PC-9 (cell line): ENCODE measurements at regions not wholly inside any gene's neighbourhood (a gene's known extent, or its start where the extent isn't known, plus 50 kb on each side); places are given as distances from the start of the nearest gene placed in this dataset.

ENCODE experiments used
- BruUV-seq: library from RNA; stranded (reverse); fragments of 400-500 nt; replicated peaks from 2 replicates; lab custom pipeline; 2021; lab: Mats Ljungman, UMichigan
- CTCF ChIA-PET: fragments of 300-600 bp; sonication (Branson Sonifier 250); formaldehyde crosslinking; loops from one replicate; lab custom pipeline; 2022; ENCODE audit warnings: antibody characterized with exemption; lab: Charles Lee
- POLR2A ChIA-PET: fragments of 300-600 bp; sonication (Branson Sonifier 250); formaldehyde crosslinking; loops from one replicate; lab custom pipeline; 2022; ENCODE audit warnings: antibody characterized with exemption; ENCODE audit not compliant: unreplicated experiment; lab: Charles Lee
- DNase-seq, 2 experiments: peaks; one replicate each; pipeline versions ENCODE4 v3.0.0 to v3.0.0-alpha.2; 2015 to 2022; ENCODE audit warnings: mixed read lengths in 1 of 2
- H2AFZ ChIP-seq: fragments of 200-600 bp; sonication (generic); 2 replicates; pipeline ENCODE4 v1.8.1; 2017; ENCODE audit warnings: antibody characterized with exemption
- H3F3A ChIP-seq: fragments of 200-600 bp; sonication (generic); 2 replicates; pipeline ENCODE4 v1.8.1; 2017; ENCODE audit warnings: antibody characterized with exemption, mild to moderate bottlenecking, low read depth; ENCODE audit not compliant: insufficient read depth
- H3K27ac ChIP-seq: fragments of 200-600 bp; sonication (generic); 2 replicates; pipeline ENCODE4 v1.6.1; 2016; ENCODE audit warnings: mixed run types
- H3K27me3 ChIP-seq: fragments of 200-600 bp; sonication (generic); 2 replicates; pipeline ENCODE4 v1.6.1; 2016; ENCODE audit warnings: low read depth, mixed run types; ENCODE audit not compliant: insufficient read depth
- H3K36me3 ChIP-seq: fragments of 200-600 bp; sonication (generic); 2 replicates; pipeline ENCODE4 v1.6.1; 2016; ENCODE audit warnings: low read depth, mixed run types
- H3K4me1 ChIP-seq: fragments of 200-600 bp; sonication (generic); replicated peaks from 2 replicates; pipeline ENCODE4 v1.6.1; 2016; ENCODE audit warnings: mixed run types; ENCODE audit not compliant: insufficient read depth
- H3K4me2 ChIP-seq: fragments of 200-600 bp; sonication (generic); 2 replicates; pipeline ENCODE4 v1.6.1; 2017; ENCODE audit warnings: mixed run types
- H3K4me3 ChIP-seq: fragments of 200-600 bp; sonication (generic); 2 replicates; pipeline ENCODE4 v1.6.1; 2016; ENCODE audit warnings: mixed run types
- H3K79me2 ChIP-seq: fragments of 200-600 bp; sonication (generic); 2 replicates; pipeline ENCODE4 v1.6.1; 2017; ENCODE audit warnings: low read depth, mixed run types
- H3K9me2 ChIP-seq: fragments of 200-600 bp; sonication (generic); 2 replicates; pipeline ENCODE4 v1.8.1; 2017; ENCODE audit warnings: mild to moderate bottlenecking; ENCODE audit not compliant: insufficient read depth
- H3K9me3 ChIP-seq: fragments of 200-600 bp; sonication (generic); 2 replicates; pipeline ENCODE4 v1.8.1; 2016; ENCODE audit warnings: low read depth; ENCODE audit not compliant: insufficient read depth
- H4K20me1 ChIP-seq: fragments of 200-600 bp; sonication (generic); 2 replicates; pipeline ENCODE4 v1.8.1; 2017; ENCODE audit not compliant: insufficient read depth
- EZH2 ChIP-seq: fragments of 200-600 bp; sonication (generic); IDR thresholded peaks from 2 replicates; pipeline ENCODE4 v1.8.0; 2017; ENCODE audit warnings: antibody characterized with exemption, low read depth
- intact Hi-C: fragments of 100-400 bp; cut with micrococcal nuclease; formaldehyde crosslinking; loops from one replicate; pipeline ENCODE4 v1.10.0; 2022; ENCODE audit not compliant: unreplicated experiment
- TF ChIP-seq, protein P1 (sequence below): fragments of 200-600 bp; sonication (generic); conservative IDR thresholded peaks from 2 replicates; pipeline ENCODE4 v1.6.1; 2017; ENCODE audit warnings: mixed run types, antibody characterized with exemption, mild to moderate bottlenecking, moderate library complexity

DNA sequence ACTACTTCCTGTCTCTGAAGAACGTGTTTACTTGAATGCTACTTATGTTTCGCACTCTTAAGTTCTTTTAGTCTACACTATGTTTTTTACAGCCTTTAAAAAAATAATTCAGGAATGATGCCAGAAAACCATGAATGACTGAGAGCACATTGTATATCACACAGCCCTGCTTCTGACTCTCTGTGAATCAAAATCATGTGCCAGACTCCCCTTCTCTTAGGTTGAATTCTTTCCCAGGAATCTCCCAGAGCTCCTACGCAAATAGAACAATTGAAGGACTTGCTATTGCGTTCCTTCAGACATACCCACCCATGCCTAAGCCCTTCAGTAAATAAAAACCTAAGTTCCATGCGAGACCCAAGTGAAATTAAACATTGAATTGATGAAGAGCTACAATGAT, 782.0 kb upstream of the ALCAM start:
- H3F3A ChIP-seq = no peaks in the 10 kb centered on the region
- H3K9me3 ChIP-seq = peaks cover 16% of the 10 kb centered on the region
- no peaks in the 10 kb centered on the region for H3K4me1 ChIP-seq
- TF ChIP-seq EZH2 = no peak
- TF ChIP-seq, protein P1, sequence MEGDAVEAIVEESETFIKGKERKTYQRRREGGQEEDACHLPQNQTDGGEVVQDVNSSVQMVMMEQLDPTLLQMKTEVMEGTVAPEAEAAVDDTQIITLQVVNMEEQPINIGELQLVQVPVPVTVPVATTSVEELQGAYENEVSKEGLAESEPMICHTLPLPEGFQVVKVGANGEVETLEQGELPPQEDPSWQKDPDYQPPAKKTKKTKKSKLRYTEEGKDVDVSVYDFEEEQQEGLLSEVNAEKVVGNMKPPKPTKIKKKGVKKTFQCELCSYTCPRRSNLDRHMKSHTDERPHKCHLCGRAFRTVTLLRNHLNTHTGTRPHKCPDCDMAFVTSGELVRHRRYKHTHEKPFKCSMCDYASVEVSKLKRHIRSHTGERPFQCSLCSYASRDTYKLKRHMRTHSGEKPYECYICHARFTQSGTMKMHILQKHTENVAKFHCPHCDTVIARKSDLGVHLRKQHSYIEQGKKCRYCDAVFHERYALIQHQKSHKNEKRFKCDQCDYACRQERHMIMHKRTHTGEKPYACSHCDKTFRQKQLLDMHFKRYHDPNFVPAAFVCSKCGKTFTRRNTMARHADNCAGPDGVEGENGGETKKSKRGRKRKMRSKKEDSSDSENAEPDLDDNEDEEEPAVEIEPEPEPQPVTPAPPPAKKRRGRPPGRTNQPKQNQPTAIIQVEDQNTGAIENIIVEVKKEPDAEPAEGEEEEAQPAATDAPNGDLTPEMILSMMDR = no peak
- intact Hi-C loops = no loop called here
- ChIA-PET POLR2A (no interaction called here), CTCF (no interaction called here)
- H3K27ac ChIP-seq = no peak overlapping the region
- no TSS peak for BruUV-seq
- H3K4me2 ChIP-seq = no peak overlapping the region
- H3K27me3 ChIP-seq = no peaks in the 10 kb centered on the region
- H3K4me3 ChIP-seq = no peak overlapping the region
- H3K9me2 ChIP-seq = no peaks in the 10 kb centered on the region
- no peak for DNase-seq
- 0 out of 2 replicates have a peak overlapping the region, but pooled peaks have one; percentile 17 for H2AFZ ChIP-seq
- no peaks in the 10 kb centered on the region for H4K20me1 ChIP-seq
- H3K79me2 ChIP-seq = no peaks in the 10 kb centered on the region
- H3K36me3 ChIP-seq = no peaks in the 10 kb centered on the region

DNA sequence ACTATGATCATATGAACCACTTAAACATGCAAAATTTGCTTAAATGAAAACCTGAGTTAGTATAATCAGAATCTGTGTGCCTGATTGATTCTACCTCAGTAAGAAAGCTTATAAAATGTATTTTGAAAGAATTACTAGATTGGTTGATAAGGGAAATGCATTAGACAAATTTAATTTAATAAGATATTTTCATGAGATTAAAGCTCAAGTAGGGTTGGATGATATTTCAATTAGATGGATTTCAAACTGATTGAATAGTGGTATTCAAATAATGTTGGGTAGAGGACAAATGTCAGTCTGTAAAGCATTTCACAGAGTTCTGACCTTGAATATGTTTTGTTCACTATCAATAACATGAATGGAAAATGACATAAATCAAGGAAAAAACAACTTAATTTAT, 780.4 kb upstream of the ALCAM start:
- ChIA-PET CTCF (no interaction called here), POLR2A (no interaction called here)
- DNase-seq = no peak
- no peaks in the 10 kb centered on the region for H3K36me3 ChIP-seq
- H4K20me1 ChIP-seq = no peaks in the 10 kb centered on the region
- no TSS peak for BruUV-seq
- no peaks in the 10 kb centered on the region for H3F3A ChIP-seq
- no peak overlapping the region for H3K27ac ChIP-seq
- H3K4me1 ChIP-seq = no peaks in the 10 kb centered on the region
- no peaks in the 10 kb centered on the region for H3K27me3 ChIP-seq
- no peaks in the 10 kb centered on the region for H3K79me2 ChIP-seq
- H3K4me2 ChIP-seq = no peak overlapping the region
- H3K4me3 ChIP-seq = no peak overlapping the region
- H3K9me2 ChIP-seq = no peaks in the 10 kb centered on the region; the same call in 1 of the 2 replicates
- intact Hi-C loops = no loop called here
- no peak for TF ChIP-seq EZH2
- TF ChIP-seq, protein P1 = no peak
- H2AFZ ChIP-seq = no peak overlapping the region
- H3K9me3 ChIP-seq = peaks cover 13% of the 10 kb centered on the region; the same call in 1 of the 2 replicates

DNA sequence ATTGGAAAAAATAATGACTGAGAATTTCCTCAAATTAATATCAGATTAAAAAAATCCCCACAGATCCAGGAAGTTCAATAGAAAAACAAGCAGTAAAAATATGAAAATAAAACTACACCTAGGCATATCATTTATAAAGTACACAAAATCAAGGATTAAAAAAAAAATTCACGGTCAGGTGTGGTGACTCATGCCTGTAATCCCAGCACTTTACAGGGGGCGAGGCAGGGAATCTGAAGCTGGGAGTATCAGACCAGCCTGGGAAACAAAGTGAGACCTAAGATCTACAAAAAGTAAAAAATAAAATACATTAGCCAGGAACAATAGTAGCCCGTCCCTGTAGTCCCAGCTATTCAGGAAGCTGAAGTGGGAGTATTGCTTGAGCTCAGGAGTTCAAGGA, 778.3 kb upstream of the ALCAM start:
- Histone ChIP-seq H3K27ac (no peak overlapping the region), H3K79me2 (no peaks in the 10 kb centered on the region), H4K20me1 (no peaks in the 10 kb centered on the region), H3K9me2 (no peaks in the 10 kb centered on the region; the same call in 1 of the 2 replicates), H3K4me1 (no peaks in the 10 kb centered on the region), H3F3A (no peaks in the 10 kb centered on the region), H3K4me3 (no peak overlapping the region), H2AFZ (no peak overlapping the region), H3K36me3 (no peaks in the 10 kb centered on the region), H3K4me2 (no peak overlapping the region), H3K27me3 (no peaks in the 10 kb centered on the region), H3K9me3 (no peaks in the 10 kb centered on the region)
- CTCF ChIA-PET = no interaction called here
- DNase-seq = no peak
- intact Hi-C loops = no loop called here
- no TSS peak for BruUV-seq
- POLR2A ChIA-PET = no interaction called here
- TF ChIP-seq, protein P1 = no peak
- TF ChIP-seq EZH2 = no peak
